SH-SY5Y (cell line): ENCODE measurements at regions not wholly inside any gene's neighbourhood (a gene's known extent, or its start where the extent isn't known, plus 50 kb on each side); places are given as distances from the start of the nearest gene placed in this dataset.

Source experiments
- GATA2 ChIP-seq: IDR thresholded peaks from 2 replicates; pipeline ENCODE4 v1.6.1; 2011; ENCODE audit warnings: mild to moderate bottlenecking, low read depth, low read length
- GATA3 ChIP-seq: IDR thresholded peaks from 2 replicates; pipeline ENCODE4 v1.6.1; 2011; ENCODE audit warnings: low read depth, mild to moderate bottlenecking, low read length, moderate library complexity

GRCh38 chr10:36882781-36883180 lies 242.6 kb upstream of the ANKRD30A start:
- TF ChIP-seq GATA2, result no peak
- TF ChIP-seq GATA3, result no peak

- TF ChIP-seq GATA3 (no peak), GATA2 (no peak)
Measured at GRCh38 chr10:36880898-36881297, 244.5 kb upstream of the ANKRD30A start.

GRCh38 chr10:36872702-36873393 lies 252.6 kb upstream of the ANKRD30A start:
- TF ChIP-seq GATA2 (no peak), GATA3 (no peak)

GRCh38 chr10:36840788-36841187 lies 284.6 kb upstream of the ANKRD30A start:
- TF ChIP-seq GATA3 (no peak), GATA2 (no peak)

GRCh38 chr10:36837416-36837815 lies 288.0 kb upstream of the ANKRD30A start:
- TF ChIP-seq GATA3, result no peak

- TF ChIP-seq GATA3 (no peak), GATA2 (no peak)
Measured at GRCh38 chr10:36819781-36820180, 305.6 kb upstream of the ANKRD30A start.

- TF ChIP-seq GATA3, result no peak
Measured at GRCh38 chr10:36817898-36818297, 307.5 kb upstream of the ANKRD30A start.

GRCh38 chr10:36808625-36809362 lies 316.6 kb upstream of the ANKRD30A start:
- TF ChIP-seq GATA3 (no peak), GATA2 (no peak)

- TF ChIP-seq GATA3 (no peak), GATA2 (no peak)
Measured at GRCh38 chr10:36803229-36803628, 322.2 kb upstream of the ANKRD30A start.

- TF ChIP-seq GATA3, result no peak
- peak; percentile 69 for TF ChIP-seq GATA2
Measured at GRCh38 chr10:36802490-36803153, 322.8 kb upstream of the ANKRD30A start.

- TF ChIP-seq GATA2 (no peak), GATA3 (no peak)
Measured at GRCh38 chr10:36801660-36802059, 323.7 kb upstream of the ANKRD30A start.

- TF ChIP-seq GATA3 (no peak), GATA2 (no peak)
Measured at GRCh38 chr10:36794981-36795380, 330.4 kb upstream of the ANKRD30A start.

- no peak for TF ChIP-seq GATA3
- TF ChIP-seq GATA2, result no peak
Measured at GRCh38 chr10:36789974-36790373, 335.4 kb upstream of the ANKRD30A start.

GRCh38 chr10:36788152-36788551 lies 337.2 kb upstream of the ANKRD30A start:
- TF ChIP-seq GATA3 (no peak), GATA2 (no peak)

GRCh38 chr10:36783400-36783799 lies 342.0 kb upstream of the ANKRD30A start:
- TF ChIP-seq GATA3 (no peak), GATA2 (no peak)
